ENCODE measurements at regions not wholly inside any gene's neighbourhood (a gene's known extent, or its start where the extent isn't known, plus 50 kb on each side); places are given as distances from the start of the nearest gene placed in this dataset.

GRCh38 chr22:26816726-26817125 is 159.3 kb downstream of the MIAT start:
- no peak overlapping the region for H2BK5ac ChIP-seq (ENCODE audit: low read length)
- H3K79me1 ChIP-seq (ENCODE audit: low read length): no peaks in the 10 kb centered on the region
- no peak overlapping the region for H3K27ac ChIP-seq (ENCODE audit: low read depth, low read length)
- no peak overlapping the region for H2BK15ac ChIP-seq (replicated peaks; ENCODE audit: low read depth)
- H3K4me2 ChIP-seq (ENCODE audit: low read length): no peak overlapping the region
- no peak overlapping the region for H3K56ac ChIP-seq (ENCODE audit: low read length)
- no peak overlapping the region for H4K8ac ChIP-seq (ENCODE audit: low read depth, low read length)
- H3K79me2 ChIP-seq (ENCODE audit: control insufficient read depth, insufficient read depth, low read length): no peaks in the 10 kb centered on the region
- WGBS (ENCODE audit: extremely low coverage, insufficient coverage, low lambda C conversion rate): no CpG with 5 or more reads among the region's 4 CpGs
- no peak overlapping the region for H4K5ac ChIP-seq (ENCODE audit: low read length)
- H3K9ac ChIP-seq (ENCODE audit: low read length): no peak overlapping the region
- no peak for DNase-seq
- H3K36me3 ChIP-seq (ENCODE audit: control insufficient read depth, insufficient read depth, low read length): no peaks in the 10 kb centered on the region
- no peak overlapping the region for H3K18ac ChIP-seq (ENCODE audit: low read length)
- H3K23ac ChIP-seq (ENCODE audit: low read length): no peak overlapping the region
- no peak overlapping the region for H2BK120ac ChIP-seq (ENCODE audit: low read depth, low read length)
- H3K4me3 ChIP-seq (ENCODE audit: low read length): no peak overlapping the region
- no peaks in the 10 kb centered on the region for H3K4me1 ChIP-seq (ENCODE audit: control insufficient read depth, low read depth, low read length)
- H2AK5ac ChIP-seq (ENCODE audit: low read length): no peak overlapping the region
- no peak overlapping the region for H3K4ac ChIP-seq (ENCODE audit: low read depth, low read length)
- H3K27me3 ChIP-seq (ENCODE audit: insufficient read depth, low read length, poor library complexity): no peaks in the 10 kb centered on the region

- H3K79me1 ChIP-seq (ENCODE audit: low read length): no peaks in the 10 kb centered on the region
- H2BK5ac ChIP-seq (ENCODE audit: low read length): no peak overlapping the region
- no peak overlapping the region for H3K56ac ChIP-seq (ENCODE audit: low read length)
- H3K27me3 ChIP-seq (ENCODE audit: insufficient read depth, low read length, poor library complexity): no peaks in the 10 kb centered on the region
- no peak for DNase-seq
- no peak overlapping the region for H2AK5ac ChIP-seq (ENCODE audit: low read length)
- H3K4me1 ChIP-seq (ENCODE audit: control insufficient read depth, low read depth, low read length): no peaks in the 10 kb centered on the region
- no peak overlapping the region for H3K23ac ChIP-seq (ENCODE audit: low read length)
- H3K79me2 ChIP-seq (ENCODE audit: control insufficient read depth, insufficient read depth, low read length): no peaks in the 10 kb centered on the region
- no peak overlapping the region for H3K4ac ChIP-seq (ENCODE audit: low read depth, low read length)
- H3K4me3 ChIP-seq (ENCODE audit: low read length): no peak overlapping the region
- H3K9ac ChIP-seq (ENCODE audit: low read length): no peak overlapping the region
- H3K36me3 ChIP-seq (ENCODE audit: control insufficient read depth, insufficient read depth, low read length): no peaks in the 10 kb centered on the region
- no peak overlapping the region for H2BK120ac ChIP-seq (ENCODE audit: low read depth, low read length)
- H4K5ac ChIP-seq (ENCODE audit: low read length): no peak overlapping the region
- H3K18ac ChIP-seq (ENCODE audit: low read length): no peak overlapping the region
- H2BK15ac ChIP-seq (replicated peaks; ENCODE audit: low read depth): no peak overlapping the region
- H3K27ac ChIP-seq (ENCODE audit: low read depth, low read length): no peak overlapping the region
- WGBS (ENCODE audit: extremely low coverage, insufficient coverage, low lambda C conversion rate): no CpG with 5 or more reads among the region's 4 CpGs
- H4K8ac ChIP-seq (ENCODE audit: low read depth, low read length): no peak overlapping the region
- H3K4me2 ChIP-seq (ENCODE audit: low read length): no peak overlapping the region
These were observed 160.5 kb downstream of the MIAT start for GRCh38 chr22:26817926-26818325.

- Histone ChIP-seq H3K79me2 (ENCODE audit: control insufficient read depth, insufficient read depth, low read length) (no peaks in the 10 kb centered on the region), H2BK120ac (ENCODE audit: low read depth, low read length) (no peak overlapping the region), H3K4ac (ENCODE audit: low read depth, low read length) (no peak overlapping the region), H3K23ac (ENCODE audit: low read length) (no peak overlapping the region), H3K18ac (ENCODE audit: low read length) (no peak overlapping the region), H3K27ac (ENCODE audit: low read depth, low read length) (no peak overlapping the region), H2BK15ac (replicated peaks; ENCODE audit: low read depth) (no peak overlapping the region), H3K56ac (ENCODE audit: low read length) (no peak overlapping the region), H2AK5ac (ENCODE audit: low read length) (no peak overlapping the region), H3K4me1 (ENCODE audit: control insufficient read depth, low read depth, low read length) (no peaks in the 10 kb centered on the region), H3K36me3 (ENCODE audit: control insufficient read depth, insufficient read depth, low read length) (no peaks in the 10 kb centered on the region), H3K27me3 (ENCODE audit: insufficient read depth, low read length, poor library complexity) (no peaks in the 10 kb centered on the region), H4K8ac (ENCODE audit: low read depth, low read length) (no peak overlapping the region), H2BK5ac (ENCODE audit: low read length) (no peak overlapping the region), H3K4me3 (ENCODE audit: low read length) (no peak overlapping the region), H3K4me2 (ENCODE audit: low read length) (no peak overlapping the region), H3K9ac (ENCODE audit: low read length) (no peak overlapping the region), H4K5ac (ENCODE audit: low read length) (no peak overlapping the region), H3K79me1 (ENCODE audit: low read length) (no peaks in the 10 kb centered on the region)
- no peak for DNase-seq
- no CpG with 5 or more reads among the region's 4 CpGs for WGBS (ENCODE audit: extremely low coverage, insufficient coverage, low lambda C conversion rate)
These were observed 164.5 kb downstream of the MIAT start for GRCh38 chr22:26821854-26822253.

- no peak overlapping the region for H3K4me2 ChIP-seq (ENCODE audit: low read length)
- H2BK15ac ChIP-seq (replicated peaks; ENCODE audit: low read depth): no peak overlapping the region
- H3K9ac ChIP-seq (ENCODE audit: low read length): no peak overlapping the region
- no peaks in the 10 kb centered on the region for H3K36me3 ChIP-seq (ENCODE audit: control insufficient read depth, insufficient read depth, low read length)
- H3K56ac ChIP-seq (ENCODE audit: low read length): no peak overlapping the region
- no peak overlapping the region for H3K23ac ChIP-seq (ENCODE audit: low read length)
- no peak overlapping the region for H3K4ac ChIP-seq (ENCODE audit: low read depth, low read length)
- H3K79me1 ChIP-seq (ENCODE audit: low read length): no peaks in the 10 kb centered on the region
- H4K5ac ChIP-seq (ENCODE audit: low read length): no peak overlapping the region
- H4K8ac ChIP-seq (ENCODE audit: low read depth, low read length): no peak overlapping the region
- no peak overlapping the region for H2BK120ac ChIP-seq (ENCODE audit: low read depth, low read length)
- no peak overlapping the region for H3K27ac ChIP-seq (ENCODE audit: low read depth, low read length)
- no peak for DNase-seq
- no peak overlapping the region for H3K4me3 ChIP-seq (ENCODE audit: low read length)
- WGBS (ENCODE audit: extremely low coverage, insufficient coverage, low lambda C conversion rate): no CpG with 5 or more reads among the region's 2 CpGs
- no peak overlapping the region for H2BK5ac ChIP-seq (ENCODE audit: low read length)
- no peaks in the 10 kb centered on the region for H3K4me1 ChIP-seq (ENCODE audit: control insufficient read depth, low read depth, low read length)
- H3K27me3 ChIP-seq (ENCODE audit: insufficient read depth, low read length, poor library complexity): no peaks in the 10 kb centered on the region
- no peak overlapping the region for H2AK5ac ChIP-seq (ENCODE audit: low read length)
- no peaks in the 10 kb centered on the region for H3K79me2 ChIP-seq (ENCODE audit: control insufficient read depth, insufficient read depth, low read length)
- H3K18ac ChIP-seq (ENCODE audit: low read length): no peak overlapping the region
These were observed 164.9 kb downstream of the MIAT start for GRCh38 chr22:26822313-26822712.

GRCh38 chr22:26823966-26824365 is 166.6 kb downstream of the MIAT start:
- Histone ChIP-seq H3K9ac (ENCODE audit: low read length) (no peak overlapping the region), H2AK5ac (ENCODE audit: low read length) (no peak overlapping the region), H3K79me2 (ENCODE audit: control insufficient read depth, insufficient read depth, low read length) (no peaks in the 10 kb centered on the region), H4K5ac (ENCODE audit: low read length) (no peak overlapping the region), H3K18ac (ENCODE audit: low read length) (no peak overlapping the region), H3K4ac (ENCODE audit: low read depth, low read length) (no peak overlapping the region), H3K27me3 (ENCODE audit: insufficient read depth, low read length, poor library complexity) (no peaks in the 10 kb centered on the region), H2BK5ac (ENCODE audit: low read length) (no peak overlapping the region), H2BK120ac (ENCODE audit: low read depth, low read length) (no peak overlapping the region), H4K8ac (ENCODE audit: low read depth, low read length) (no peak overlapping the region), H3K27ac (ENCODE audit: low read depth, low read length) (no peak overlapping the region), H3K36me3 (ENCODE audit: control insufficient read depth, insufficient read depth, low read length) (no peaks in the 10 kb centered on the region), H3K4me3 (ENCODE audit: low read length) (no peak overlapping the region), H3K23ac (ENCODE audit: low read length) (no peak overlapping the region), H3K4me2 (ENCODE audit: low read length) (no peak overlapping the region), H3K79me1 (ENCODE audit: low read length) (no peaks in the 10 kb centered on the region), H3K56ac (ENCODE audit: low read length) (no peak overlapping the region), H3K4me1 (ENCODE audit: control insufficient read depth, low read depth, low read length) (no peaks in the 10 kb centered on the region), H2BK15ac (replicated peaks; ENCODE audit: low read depth) (no peak overlapping the region)
- no peak for DNase-seq
- no CpG with 5 or more reads among the region's 6 CpGs for WGBS (ENCODE audit: extremely low coverage, insufficient coverage, low lambda C conversion rate)

Data from mesendoderm (in vitro differentiated cells).